Lower lobe of right lung (tissue), 2 donors: ENCODE measurements at regions not wholly inside any gene's neighbourhood (a gene's known extent, or its start where the extent isn't known, plus 50 kb on each side); places are given as distances from the start of the nearest gene placed in this dataset.

Experiments used
- ATAC-seq, 2 donors: fragments of 200-7000 bp; cut with Tn5 transposase; one replicate each; pipeline ENCODE4 v1.9.1; 2020 to 2022; ENCODE audit warnings: mild to moderate bottlenecking in 2 of 2, moderate library complexity in 2 of 2
- DNase-seq: peaks from one replicate; pipeline ENCODE4 v3.0.0-alpha.2; 2020
- H3K27ac ChIP-seq: fragments of 200-600 bp; one replicate; pipeline ENCODE4 v1.8.0; 2022
- H3K27me3 ChIP-seq: fragments of 200-600 bp; one replicate; pipeline ENCODE4 v1.8.0; 2022; ENCODE audit warnings: low read depth
- H3K36me3 ChIP-seq: fragments of 200-600 bp; one replicate; pipeline ENCODE4 v1.8.0; 2022; ENCODE audit warnings: mild to moderate bottlenecking
- H3K4me1 ChIP-seq: fragments of 200-600 bp; one replicate; pipeline ENCODE4 v1.8.0; 2022
- H3K4me3 ChIP-seq: fragments of 200-600 bp; one replicate; pipeline ENCODE4 v1.8.0; 2022; ENCODE audit warnings: mild to moderate bottlenecking
- H3K9me3 ChIP-seq: fragments of 200-600 bp; one replicate; pipeline ENCODE4 v1.8.0; 2022
- intact Hi-C: fragments of 100-400 bp; cut with DNase I; formaldehyde crosslinking; loops from one replicate; pipeline ENCODE4 v1.11.0; 2022
- TF ChIP-seq, protein P1 (sequence below): fragments of 200-600 bp; IDR thresholded peaks from one replicate; pipeline ENCODE4 v1.8.0; 2022; ENCODE audit warnings: antibody characterized with exemption, mild to moderate bottlenecking
- donor health status: DM: no; HTN: yes; CAD: no; lungs with severe emphysema.

DNA sequence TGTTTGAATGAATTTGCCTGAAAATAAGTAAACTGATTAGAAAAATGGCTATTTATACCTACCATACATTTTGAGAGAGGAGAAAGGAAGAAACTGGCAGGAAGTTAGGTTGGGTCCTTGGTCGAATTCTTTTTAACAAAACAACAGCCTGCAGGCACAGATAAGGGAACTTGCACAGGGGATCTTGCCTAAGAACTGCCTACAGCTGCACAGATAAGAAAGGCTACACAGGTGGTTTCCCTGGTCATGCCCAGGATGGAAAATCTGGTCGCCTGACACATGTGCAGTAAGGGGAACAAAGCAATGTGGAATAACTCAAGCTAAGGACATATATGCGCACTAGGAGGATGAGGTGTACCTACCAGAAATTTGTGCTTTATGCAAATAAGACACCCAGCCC, 732.1 kb upstream of the POT1 start:
- DNase-seq (no peak), ATAC-seq (no peak)
- H3K36me3 ChIP-seq = no peaks in the 10 kb centered on the region
- H3K27me3 ChIP-seq = no peaks in the 10 kb centered on the region
- no peak overlapping the region for H3K4me3 ChIP-seq
- H3K9me3 ChIP-seq = no peaks in the 10 kb centered on the region
- no peak overlapping the region for H3K27ac ChIP-seq
- TF ChIP-seq, protein P1, sequence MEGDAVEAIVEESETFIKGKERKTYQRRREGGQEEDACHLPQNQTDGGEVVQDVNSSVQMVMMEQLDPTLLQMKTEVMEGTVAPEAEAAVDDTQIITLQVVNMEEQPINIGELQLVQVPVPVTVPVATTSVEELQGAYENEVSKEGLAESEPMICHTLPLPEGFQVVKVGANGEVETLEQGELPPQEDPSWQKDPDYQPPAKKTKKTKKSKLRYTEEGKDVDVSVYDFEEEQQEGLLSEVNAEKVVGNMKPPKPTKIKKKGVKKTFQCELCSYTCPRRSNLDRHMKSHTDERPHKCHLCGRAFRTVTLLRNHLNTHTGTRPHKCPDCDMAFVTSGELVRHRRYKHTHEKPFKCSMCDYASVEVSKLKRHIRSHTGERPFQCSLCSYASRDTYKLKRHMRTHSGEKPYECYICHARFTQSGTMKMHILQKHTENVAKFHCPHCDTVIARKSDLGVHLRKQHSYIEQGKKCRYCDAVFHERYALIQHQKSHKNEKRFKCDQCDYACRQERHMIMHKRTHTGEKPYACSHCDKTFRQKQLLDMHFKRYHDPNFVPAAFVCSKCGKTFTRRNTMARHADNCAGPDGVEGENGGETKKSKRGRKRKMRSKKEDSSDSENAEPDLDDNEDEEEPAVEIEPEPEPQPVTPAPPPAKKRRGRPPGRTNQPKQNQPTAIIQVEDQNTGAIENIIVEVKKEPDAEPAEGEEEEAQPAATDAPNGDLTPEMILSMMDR = no peak
- H3K4me1 ChIP-seq = no peaks in the 10 kb centered on the region
- intact Hi-C loops = no loop called here

DNA sequence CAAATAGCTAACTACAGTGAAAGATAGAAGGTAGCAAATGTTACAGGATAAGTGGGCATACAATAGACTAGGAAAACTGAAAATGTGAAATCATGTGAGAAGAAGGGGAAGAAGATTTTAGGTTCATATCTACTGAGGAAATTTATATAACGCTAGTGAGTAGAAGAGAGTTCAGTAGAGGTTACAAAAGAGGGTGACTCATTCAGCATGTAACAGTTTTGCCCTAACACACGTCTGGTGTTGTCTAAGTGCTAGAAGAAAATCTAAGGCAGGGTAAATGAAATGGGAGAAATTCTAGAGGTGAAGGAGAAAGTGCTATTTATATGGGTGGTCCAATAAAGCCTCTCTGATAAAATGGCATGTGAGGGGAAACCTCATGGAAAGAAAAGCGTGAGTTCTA, 731.4 kb upstream of the POT1 start:
- Histone ChIP-seq H3K27me3 (no peaks in the 10 kb centered on the region), H3K27ac (no peak overlapping the region), H3K4me1 (no peaks in the 10 kb centered on the region), H3K9me3 (no peaks in the 10 kb centered on the region), H3K4me3 (no peak overlapping the region), H3K36me3 (no peaks in the 10 kb centered on the region)
- intact Hi-C loops = no loop called here
- ATAC-seq = no peak
- DNase-seq = no peak
- TF ChIP-seq, protein P1 = no peak

DNA sequence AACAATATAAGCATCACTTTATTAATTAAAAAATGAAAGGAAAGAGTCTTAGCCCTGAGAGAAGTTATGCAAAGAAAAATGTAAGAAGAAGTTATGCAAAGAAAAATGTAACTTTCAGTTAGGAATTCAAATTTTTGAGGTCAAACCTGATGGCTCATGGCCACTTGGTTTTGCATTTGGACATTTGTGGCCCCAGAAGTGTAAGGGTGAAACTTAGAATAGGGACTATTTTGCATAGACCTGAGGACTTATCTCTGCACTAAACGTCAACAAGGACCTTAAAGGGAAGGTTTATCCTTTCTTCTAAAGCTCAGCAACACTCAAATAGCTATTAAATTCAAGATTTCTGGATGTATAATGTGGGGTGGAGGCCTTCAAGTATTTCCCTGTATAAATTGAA, 724.5 kb upstream of the POT1 start:
- TF ChIP-seq, protein P1 = no peak
- intact Hi-C loops = no loop called here
- Histone ChIP-seq H3K27ac (no peak overlapping the region), H3K4me1 (no peaks in the 10 kb centered on the region), H3K27me3 (no peaks in the 10 kb centered on the region), H3K4me3 (no peak overlapping the region), H3K36me3 (no peaks in the 10 kb centered on the region), H3K9me3 (no peaks in the 10 kb centered on the region)
- ATAC-seq (no peak), DNase-seq (no peak)

DNA sequence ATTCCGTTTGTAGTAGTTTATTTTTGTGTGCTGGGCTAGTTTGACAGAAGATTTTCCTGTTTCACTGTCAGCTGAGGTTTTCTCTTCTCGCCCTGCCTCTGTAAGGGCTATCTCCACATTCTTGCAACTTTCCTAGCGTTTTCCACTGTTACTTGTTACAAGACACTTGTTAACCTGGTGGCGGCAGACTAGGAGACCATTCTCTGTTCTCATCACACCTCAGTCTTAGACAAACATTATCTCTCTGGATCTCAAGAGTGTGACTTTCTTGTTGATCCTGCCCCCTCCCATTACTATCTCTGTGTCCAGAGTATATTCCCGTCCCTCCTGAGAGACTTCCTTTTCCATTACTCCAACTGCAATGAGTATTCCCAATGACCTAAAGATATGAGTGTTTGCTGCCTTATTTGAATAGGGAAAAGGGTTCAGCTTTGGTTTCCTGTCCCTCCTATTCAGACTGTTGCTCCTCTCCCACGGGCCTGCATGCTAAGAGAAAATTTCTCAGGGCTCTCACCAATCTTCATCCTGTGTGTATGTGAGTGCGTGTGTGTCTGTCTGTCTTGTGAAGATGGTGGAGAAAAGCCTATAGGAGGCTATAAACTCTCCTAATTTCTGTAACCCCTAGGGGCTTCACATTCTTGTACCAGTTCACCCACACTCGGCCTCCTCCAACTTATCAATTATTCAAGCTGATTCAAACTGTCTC, 722.4 kb upstream of the POT1 start:
- DNase-seq = no peak
- Histone ChIP-seq H3K4me1 (no peaks in the 10 kb centered on the region), H3K9me3 (no peaks in the 10 kb centered on the region), H3K36me3 (no peaks in the 10 kb centered on the region), H3K27me3 (no peaks in the 10 kb centered on the region), H3K4me3 (no peak overlapping the region), H3K27ac (no peak overlapping the region)
- no peak for ATAC-seq
- intact Hi-C loops = no loop called here
- TF ChIP-seq, protein P1 = no peak

DNA sequence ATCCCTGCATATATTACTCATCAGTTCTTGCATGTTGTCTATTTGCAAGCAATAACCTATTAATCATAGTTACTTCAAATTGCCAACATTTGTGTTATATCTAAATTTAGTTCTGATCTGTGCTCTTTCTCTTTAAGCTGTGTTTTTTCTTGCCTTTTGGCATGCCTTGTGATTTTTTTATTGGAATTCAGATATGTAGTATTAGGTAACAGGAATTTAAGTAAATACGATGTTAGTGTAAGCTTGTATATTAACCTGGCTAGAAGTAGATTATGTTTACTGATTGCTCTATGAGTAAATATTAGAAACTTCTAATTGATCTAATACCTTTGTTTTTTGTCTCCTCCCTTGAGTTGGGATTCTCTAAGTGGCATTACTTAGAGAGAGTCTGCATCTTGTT, 718.9 kb upstream of the POT1 start:
- no peak overlapping the region for H3K4me3 ChIP-seq
- intact Hi-C loops = no loop called here
- no peak for ATAC-seq

More for the DNA sequence above, 718.9 kb upstream of the POT1 start:
- Histone ChIP-seq H3K4me1 (no peaks in the 10 kb centered on the region), H3K27me3 (no peaks in the 10 kb centered on the region), H3K36me3 (no peaks in the 10 kb centered on the region), H3K27ac (no peak overlapping the region), H3K9me3 (no peaks in the 10 kb centered on the region)
- DNase-seq = no peak
- TF ChIP-seq, protein P1 = no peak
